ENCODE measurements at regions not wholly inside any gene's neighbourhood (a gene's known extent, or its start where the extent isn't known, plus 50 kb on each side); places are given as distances from the start of the nearest gene placed in this dataset.

GRCh38 chr9:118419676-118420075 lies 715.5 kb downstream of the TLR4 start:
- Histone ChIP-seq H3K4me3 (no peak overlapping the region), H3K4me1 (peaks cover 5% of the 10 kb centered on the region), H3F3A (ENCODE audit: low read depth) (no peaks in the 10 kb centered on the region), H3K27me3 (no peaks in the 10 kb centered on the region), H2AFZ (replicated peaks) (no peak overlapping the region), H4K20me1 (ENCODE audit: low read depth) (no peaks in the 10 kb centered on the region), H3K79me2 (ENCODE audit: low read depth) (no peaks in the 10 kb centered on the region), H3K4me2 (no peak overlapping the region), H3K36me3 (no peaks in the 10 kb centered on the region), H3K9ac (no peak overlapping the region), H3K9me3 (ENCODE audit: low read depth) (no peaks in the 10 kb centered on the region), H3K27ac (no peak overlapping the region)
- Mint-ChIP-seq H3K27ac (no peak overlapping the region), H3K4me3 (no peak overlapping the region), H3K4me1 (peaks cover 5% of the 10 kb centered on the region), H3K9me3 (no peaks in the 10 kb centered on the region), H3K27me3 (ENCODE audit: insufficient read depth, low read depth) (no peaks in the 10 kb centered on the region), H3K36me3 (no peaks in the 10 kb centered on the region)
- no peak for TF ChIP-seq EZH2phosphoT487 (IDR thresholded peaks at IDR 0.05)
- no peak for TF ChIP-seq EZH2 (IDR thresholded peaks at IDR 0.05)
- no peak for TF ChIP-seq CTCF (IDR thresholded peaks at IDR 0.05)
- DNase-seq (ENCODE audit: low spot score): no peak

DNA sequence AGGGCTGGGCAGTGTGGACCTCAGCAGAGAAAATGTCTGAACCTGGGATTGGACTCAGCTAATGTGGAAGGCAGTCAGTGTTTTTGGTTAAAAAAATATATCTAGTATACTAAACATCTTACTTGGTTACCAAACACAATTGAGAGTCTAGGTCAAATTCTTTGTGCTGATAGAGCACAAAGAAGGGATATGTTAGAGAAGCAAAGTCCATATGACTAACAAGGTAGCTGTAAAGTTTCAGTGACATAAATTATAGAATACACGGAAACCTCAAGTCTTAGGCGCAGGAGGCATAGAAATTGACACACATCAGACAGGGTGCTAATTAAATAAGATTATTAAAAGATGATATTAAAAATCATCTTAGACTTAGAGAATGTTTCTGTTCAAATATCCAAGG lies 718.3 kb downstream of the TLR4 start:
- H3K9me3 Mint-ChIP-seq: no peaks in the 10 kb centered on the region
- Histone ChIP-seq H3K4me3 (no peak overlapping the region), H4K20me1 (ENCODE audit: low read depth) (no peaks in the 10 kb centered on the region), H3K27ac (no peak overlapping the region), H3K36me3 (no peaks in the 10 kb centered on the region), H3F3A (ENCODE audit: low read depth) (no peaks in the 10 kb centered on the region), H2AFZ (replicated peaks) (no peak overlapping the region), H3K9ac (no peak overlapping the region), H3K4me2 (no peak overlapping the region), H3K79me2 (ENCODE audit: low read depth) (no peaks in the 10 kb centered on the region), H3K27me3 (no peaks in the 10 kb centered on the region), H3K9me3 (ENCODE audit: low read depth) (no peaks in the 10 kb centered on the region), H3K4me1 (no peaks in the 10 kb centered on the region)
- TF ChIP-seq EZH2phosphoT487 (IDR thresholded peaks at IDR 0.05) (no peak), EZH2 (IDR thresholded peaks at IDR 0.05) (no peak), CTCF (IDR thresholded peaks at IDR 0.05) (no peak)
- no peak for DNase-seq (ENCODE audit: low spot score)
- no peaks in the 10 kb centered on the region for H3K36me3 Mint-ChIP-seq
- H3K27me3 Mint-ChIP-seq (ENCODE audit: insufficient read depth, low read depth): no peaks in the 10 kb centered on the region
- no peaks in the 10 kb centered on the region for H3K4me1 Mint-ChIP-seq
- H3K4me3 Mint-ChIP-seq: no peak overlapping the region
- H3K27ac Mint-ChIP-seq: no peak overlapping the region

DNA sequence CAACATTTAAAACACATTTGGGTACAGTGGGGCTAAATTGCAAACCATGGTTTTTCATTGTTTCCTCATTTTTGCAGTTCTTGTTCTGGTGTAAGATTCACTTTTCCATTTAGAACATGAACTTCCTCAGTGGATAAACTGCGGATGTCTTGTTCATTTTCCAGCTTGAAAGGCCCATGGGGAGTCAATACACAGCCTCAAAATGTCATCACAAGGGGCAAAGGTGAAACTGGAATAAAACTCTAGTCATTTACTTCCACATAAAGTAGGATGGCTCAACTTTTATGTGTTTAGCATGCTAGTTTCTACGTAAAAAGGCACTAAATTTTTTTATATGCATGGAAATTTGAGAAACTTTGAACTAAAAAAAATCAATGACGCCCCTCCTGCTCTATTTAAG lies 718.8 kb downstream of the TLR4 start:
- Mint-ChIP-seq H3K27ac (no peak overlapping the region), H3K27me3 (ENCODE audit: insufficient read depth, low read depth) (no peaks in the 10 kb centered on the region), H3K4me3 (no peak overlapping the region), H3K4me1 (no peaks in the 10 kb centered on the region), H3K9me3 (no peaks in the 10 kb centered on the region), H3K36me3 (no peaks in the 10 kb centered on the region)
- no peak overlapping the region for H3K9ac ChIP-seq
- H3K4me2 ChIP-seq: no peak overlapping the region
- no peak for DNase-seq (ENCODE audit: low spot score)
- TF ChIP-seq EZH2phosphoT487 (IDR thresholded peaks at IDR 0.05): no peak
- no peak for TF ChIP-seq CTCF (IDR thresholded peaks at IDR 0.05)
- TF ChIP-seq EZH2 (IDR thresholded peaks at IDR 0.05): no peak
- no peaks in the 10 kb centered on the region for H3K79me2 ChIP-seq (ENCODE audit: low read depth)
- no peaks in the 10 kb centered on the region for H4K20me1 ChIP-seq (ENCODE audit: low read depth)
- H3F3A ChIP-seq (ENCODE audit: low read depth): no peaks in the 10 kb centered on the region
- H3K9me3 ChIP-seq (ENCODE audit: low read depth): no peaks in the 10 kb centered on the region
- H3K36me3 ChIP-seq: no peaks in the 10 kb centered on the region
- no peak overlapping the region for H2AFZ ChIP-seq (replicated peaks)
- H3K27me3 ChIP-seq: no peaks in the 10 kb centered on the region
- H3K4me1 ChIP-seq: no peaks in the 10 kb centered on the region
- no peak overlapping the region for H3K4me3 ChIP-seq
- H3K27ac ChIP-seq: no peak overlapping the region

- Histone ChIP-seq H3K4me3 (no peak overlapping the region), H3F3A (ENCODE audit: low read depth) (no peaks in the 10 kb centered on the region), H2AFZ (replicated peaks) (no peak overlapping the region), H3K36me3 (no peaks in the 10 kb centered on the region), H3K79me2 (ENCODE audit: low read depth) (no peaks in the 10 kb centered on the region), H3K4me2 (no peak overlapping the region), H4K20me1 (ENCODE audit: low read depth) (no peaks in the 10 kb centered on the region), H3K9ac (no peak overlapping the region), H3K9me3 (ENCODE audit: low read depth) (no peaks in the 10 kb centered on the region), H3K4me1 (no peaks in the 10 kb centered on the region), H3K27ac (no peak overlapping the region), H3K27me3 (no peaks in the 10 kb centered on the region)
- no peak overlapping the region for H3K27ac Mint-ChIP-seq
- no peak overlapping the region for H3K4me3 Mint-ChIP-seq
- no peaks in the 10 kb centered on the region for H3K27me3 Mint-ChIP-seq (ENCODE audit: insufficient read depth, low read depth)
- no peaks in the 10 kb centered on the region for H3K4me1 Mint-ChIP-seq
- no peaks in the 10 kb centered on the region for H3K9me3 Mint-ChIP-seq
- DNase-seq (ENCODE audit: low spot score): no peak
- no peaks in the 10 kb centered on the region for H3K36me3 Mint-ChIP-seq
- TF ChIP-seq CTCF (IDR thresholded peaks at IDR 0.05) (no peak), EZH2phosphoT487 (IDR thresholded peaks at IDR 0.05) (no peak), EZH2 (IDR thresholded peaks at IDR 0.05) (no peak)
These were observed 719.5 kb downstream of the TLR4 start for GRCh38 chr9:118423721-118424120.
